Cardiac muscle cell (in vitro differentiated cells and primary cell): ENCODE measurements at regions not wholly inside any gene's neighbourhood (a gene's known extent, or its start where the extent isn't known, plus 50 kb on each side); places are given as distances from the start of the nearest gene placed in this dataset.

Experiments
- DNase-seq, 2 donors: peaks; one replicate each; pipeline versions ENCODE4 v3.0.0 to v3.0.0-alpha.2; 2010 to 2017; ENCODE audit warnings: low read depth in 1 of 2, low spot score in 1 of 2
- H3K27ac ChIP-seq: fragments of 200-600 bp; sonication (generic); 2 replicates; pipeline ENCODE4 v1.5.1; 2016
- H3K27me3 ChIP-seq: fragments of 200-600 bp; sonication (generic); 2 replicates; pipeline ENCODE4 v1.6.0; 2016; ENCODE audit warnings: control low read depth
- H3K36me3 ChIP-seq: fragments of 200-600 bp; sonication (generic); 2 replicates; pipeline ENCODE4 v1.5.1; 2016; ENCODE audit warnings: control low read depth
- H3K4me1 ChIP-seq: fragments of 200-600 bp; sonication (generic); 2 replicates; pipeline ENCODE4 v1.8.1; 2017; ENCODE audit warnings: low read depth, mild to moderate bottlenecking, mixed run types
- H3K4me3 ChIP-seq: fragments of 200-600 bp; sonication (generic); 2 replicates; pipeline ENCODE4 v1.5.1; 2016; ENCODE audit warnings: mild to moderate bottlenecking
- H3K9me3 ChIP-seq: fragments of 200-600 bp; sonication (generic); 2 replicates; pipeline ENCODE4 v1.5.1; 2017; ENCODE audit warnings: low read depth, mild to moderate bottlenecking, control low read depth
- TF ChIP-seq, protein P1 (sequence below): IDR thresholded peaks from 2 replicates; pipeline ENCODE4 v1.5.1; 2012; ENCODE audit warnings: low read depth, mild to moderate bottlenecking, low read length

DNA sequence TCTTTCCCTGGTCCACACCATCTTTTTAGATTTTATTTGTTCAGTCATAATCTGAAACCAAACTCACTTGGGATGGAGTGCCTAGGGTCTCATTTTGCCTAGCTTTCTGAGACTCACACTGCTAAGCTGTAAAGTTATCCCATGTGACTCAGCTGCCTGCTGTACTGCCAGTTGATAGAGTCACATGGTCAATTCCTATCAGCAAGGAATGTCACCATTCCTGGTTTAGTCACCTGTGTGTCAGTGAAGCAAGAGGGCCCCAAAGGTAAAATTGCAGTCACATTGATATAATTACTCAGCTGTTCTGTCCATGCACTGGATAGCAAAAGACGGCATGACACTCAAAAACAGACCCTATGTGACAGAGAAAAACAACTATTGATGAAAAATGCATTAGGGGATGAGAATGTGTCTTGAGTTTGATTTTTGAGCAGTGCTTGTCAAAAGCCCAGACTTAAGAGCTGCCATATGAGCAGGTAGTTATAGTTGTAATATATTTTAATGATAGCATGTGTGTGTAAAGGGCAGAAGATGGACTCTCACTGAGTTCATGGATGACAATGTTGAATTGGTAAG is 413.2 kb downstream of the PPARGC1A start:
- Histone ChIP-seq H3K36me3 (no peaks in the 10 kb centered on the region), H3K4me1 (no peaks in the 10 kb centered on the region), H3K9me3 (no peaks in the 10 kb centered on the region), H3K27ac (no peak overlapping the region), H3K27me3 (no peaks in the 10 kb centered on the region), H3K4me3 (no peak overlapping the region)
- TF ChIP-seq, protein P1, sequence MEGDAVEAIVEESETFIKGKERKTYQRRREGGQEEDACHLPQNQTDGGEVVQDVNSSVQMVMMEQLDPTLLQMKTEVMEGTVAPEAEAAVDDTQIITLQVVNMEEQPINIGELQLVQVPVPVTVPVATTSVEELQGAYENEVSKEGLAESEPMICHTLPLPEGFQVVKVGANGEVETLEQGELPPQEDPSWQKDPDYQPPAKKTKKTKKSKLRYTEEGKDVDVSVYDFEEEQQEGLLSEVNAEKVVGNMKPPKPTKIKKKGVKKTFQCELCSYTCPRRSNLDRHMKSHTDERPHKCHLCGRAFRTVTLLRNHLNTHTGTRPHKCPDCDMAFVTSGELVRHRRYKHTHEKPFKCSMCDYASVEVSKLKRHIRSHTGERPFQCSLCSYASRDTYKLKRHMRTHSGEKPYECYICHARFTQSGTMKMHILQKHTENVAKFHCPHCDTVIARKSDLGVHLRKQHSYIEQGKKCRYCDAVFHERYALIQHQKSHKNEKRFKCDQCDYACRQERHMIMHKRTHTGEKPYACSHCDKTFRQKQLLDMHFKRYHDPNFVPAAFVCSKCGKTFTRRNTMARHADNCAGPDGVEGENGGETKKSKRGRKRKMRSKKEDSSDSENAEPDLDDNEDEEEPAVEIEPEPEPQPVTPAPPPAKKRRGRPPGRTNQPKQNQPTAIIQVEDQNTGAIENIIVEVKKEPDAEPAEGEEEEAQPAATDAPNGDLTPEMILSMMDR: no peak
- peak in 1 of 2 donors; percentile 14 for DNase-seq

DNA sequence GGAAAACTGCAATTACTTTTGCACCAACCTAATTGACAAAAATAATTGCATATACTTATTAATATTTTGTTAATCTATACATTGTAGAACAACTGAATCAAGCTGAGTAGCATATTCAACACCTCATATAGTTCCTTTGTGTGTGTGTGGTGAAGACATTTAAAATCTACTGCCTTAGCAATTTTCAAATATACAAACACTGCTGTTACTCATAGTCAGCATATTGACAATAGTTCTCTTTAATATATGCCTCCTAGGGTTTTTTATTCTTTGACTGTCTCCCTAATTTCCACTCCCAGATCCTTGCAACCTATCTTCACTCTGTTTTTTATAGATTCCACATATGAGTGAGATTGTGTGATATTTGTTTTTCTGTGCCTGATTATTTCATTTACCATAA is 426.8 kb downstream of the PPARGC1A start:
- H3K36me3 ChIP-seq: no peaks in the 10 kb centered on the region
- H3K27ac ChIP-seq: no peak overlapping the region
- DNase-seq: no peak
- TF ChIP-seq, protein P1: no peak
- no peak overlapping the region for H3K4me3 ChIP-seq
- no peaks in the 10 kb centered on the region for H3K27me3 ChIP-seq
- H3K9me3 ChIP-seq: no peaks in the 10 kb centered on the region
- H3K4me1 ChIP-seq: no peaks in the 10 kb centered on the region

DNA sequence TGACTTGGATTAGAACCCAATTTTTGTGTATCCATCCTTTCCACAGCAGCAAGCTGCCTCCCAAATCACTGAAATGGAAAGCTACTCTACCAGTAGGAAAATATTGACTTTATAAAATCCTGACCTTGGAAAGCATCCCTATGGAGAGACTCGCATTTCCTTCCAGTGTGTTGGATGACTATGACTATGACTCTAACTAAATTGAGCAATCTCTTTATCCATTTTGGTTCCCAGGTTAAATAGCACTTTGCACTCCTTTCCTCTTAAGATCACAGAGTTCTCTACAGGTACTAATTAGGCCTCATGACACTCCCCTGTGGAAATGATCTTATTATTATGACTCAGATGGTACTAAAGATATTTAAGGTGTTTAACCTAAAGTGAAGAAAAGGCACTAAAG is 431.8 kb downstream of the PPARGC1A start:
- TF ChIP-seq, protein P1: no peak
- no peak overlapping the region for H3K4me3 ChIP-seq
- no peak for DNase-seq
- peaks cover 8% of the 10 kb centered on the region for H3K4me1 ChIP-seq
- no peaks in the 10 kb centered on the region for H3K9me3 ChIP-seq
- H3K27me3 ChIP-seq: no peaks in the 10 kb centered on the region
- H3K36me3 ChIP-seq: no peaks in the 10 kb centered on the region
- no peak overlapping the region for H3K27ac ChIP-seq

DNA sequence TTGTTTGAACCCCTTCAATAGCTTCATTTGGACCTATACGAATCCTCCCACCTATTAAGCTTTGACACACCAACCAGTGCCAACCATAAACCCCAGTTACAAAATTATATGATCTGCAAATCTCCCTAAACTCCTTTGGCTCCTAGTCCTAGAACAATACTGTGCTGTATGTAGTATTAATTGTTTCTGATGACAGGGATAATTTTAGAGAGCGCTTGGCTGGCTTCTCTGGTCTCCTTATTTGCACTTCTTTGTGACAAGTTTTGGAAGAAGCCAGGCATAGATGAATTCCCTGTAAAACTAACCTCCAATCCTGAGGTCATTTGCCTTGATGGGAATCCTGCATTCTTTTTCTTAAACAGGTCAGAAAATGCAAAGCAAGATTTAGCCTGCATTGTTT is 433.0 kb downstream of the PPARGC1A start:
- Histone ChIP-seq H3K27me3 (no peaks in the 10 kb centered on the region), H3K27ac (no peak overlapping the region), H3K4me1 (peaks cover 8% of the 10 kb centered on the region), H3K9me3 (no peaks in the 10 kb centered on the region), H3K36me3 (no peaks in the 10 kb centered on the region), H3K4me3 (no peak overlapping the region)
- TF ChIP-seq, protein P1: no peak
- DNase-seq: no peak

DNA sequence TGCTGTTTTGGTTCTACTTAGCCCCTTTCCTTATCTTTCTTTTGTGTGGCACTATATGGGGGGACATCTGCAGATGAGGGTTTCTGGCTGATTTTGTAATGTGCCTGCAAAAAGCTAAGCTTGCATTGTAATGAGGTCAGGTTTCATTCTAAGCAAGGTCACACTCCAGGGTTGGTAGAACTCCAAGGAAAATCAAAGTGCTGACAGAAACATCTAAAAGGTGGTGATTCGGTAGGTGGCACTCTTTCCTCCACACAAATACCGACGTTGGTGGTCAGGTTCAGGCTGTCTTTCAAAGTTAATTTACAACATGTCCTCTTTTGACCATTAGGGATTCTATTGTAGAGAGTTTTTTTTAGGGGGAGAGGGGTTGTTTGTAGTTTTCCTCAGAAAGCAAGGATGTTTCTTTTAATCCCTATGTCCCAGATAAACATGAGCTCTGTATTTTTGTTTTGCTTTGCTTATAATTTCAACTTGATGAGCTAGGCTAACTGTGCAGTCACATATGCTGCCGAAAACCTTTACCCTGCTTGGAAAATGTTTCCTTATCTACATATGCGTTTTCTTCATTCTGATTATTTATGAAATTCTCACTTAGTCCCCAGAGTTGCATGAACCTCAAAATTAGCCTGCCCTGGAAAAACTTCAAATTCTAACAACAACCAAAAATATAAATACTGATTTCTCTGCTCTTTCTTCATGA is 434.2 kb downstream of the PPARGC1A start:
- TF ChIP-seq, protein P1: no peak
- H3K4me3 ChIP-seq: no peak overlapping the region
- H3K27me3 ChIP-seq: no peaks in the 10 kb centered on the region
- no peaks in the 10 kb centered on the region for H3K9me3 ChIP-seq
- peaks cover 8% of the 10 kb centered on the region for H3K4me1 ChIP-seq
- H3K36me3 ChIP-seq: no peaks in the 10 kb centered on the region
- H3K27ac ChIP-seq: no peak overlapping the region
- peak; percentile 6 to 76 for DNase-seq
